ENCODE measurements at regions not wholly inside any gene's neighbourhood (a gene's known extent, or its start where the extent isn't known, plus 50 kb on each side); places are given as distances from the start of the nearest gene placed in this dataset.

DNA sequence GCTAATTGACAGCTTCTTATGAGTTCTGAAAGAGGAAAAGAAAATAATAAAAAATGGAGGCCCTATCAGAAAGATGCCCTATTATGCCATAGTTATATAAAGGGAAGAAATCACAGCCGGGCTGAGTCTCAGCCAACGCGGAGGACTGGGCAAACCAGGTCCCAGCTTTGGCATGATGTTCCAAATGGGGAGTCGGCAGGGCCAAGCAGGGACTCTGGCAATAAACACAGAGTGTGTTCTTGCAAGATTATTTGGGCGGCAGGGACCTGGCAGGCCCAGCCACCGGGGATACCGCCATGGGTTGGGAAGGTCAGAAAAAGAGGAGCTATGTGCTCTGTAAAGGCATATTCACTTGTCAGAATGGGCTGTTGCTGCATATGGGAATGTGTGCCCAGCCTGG lies 694.9 kb downstream of the BCL11A start:
- H3K4me1 ChIP-seq (replicated peaks; ENCODE audit: insufficient read depth): no peaks in the 10 kb centered on the region
- H3K4me3 ChIP-seq: no peak overlapping the region
- TF ChIP-seq EZH2 (IDR thresholded peaks at IDR 0.05; ENCODE audit: low read depth): no peak
- TF ChIP-seq, protein P1, sequence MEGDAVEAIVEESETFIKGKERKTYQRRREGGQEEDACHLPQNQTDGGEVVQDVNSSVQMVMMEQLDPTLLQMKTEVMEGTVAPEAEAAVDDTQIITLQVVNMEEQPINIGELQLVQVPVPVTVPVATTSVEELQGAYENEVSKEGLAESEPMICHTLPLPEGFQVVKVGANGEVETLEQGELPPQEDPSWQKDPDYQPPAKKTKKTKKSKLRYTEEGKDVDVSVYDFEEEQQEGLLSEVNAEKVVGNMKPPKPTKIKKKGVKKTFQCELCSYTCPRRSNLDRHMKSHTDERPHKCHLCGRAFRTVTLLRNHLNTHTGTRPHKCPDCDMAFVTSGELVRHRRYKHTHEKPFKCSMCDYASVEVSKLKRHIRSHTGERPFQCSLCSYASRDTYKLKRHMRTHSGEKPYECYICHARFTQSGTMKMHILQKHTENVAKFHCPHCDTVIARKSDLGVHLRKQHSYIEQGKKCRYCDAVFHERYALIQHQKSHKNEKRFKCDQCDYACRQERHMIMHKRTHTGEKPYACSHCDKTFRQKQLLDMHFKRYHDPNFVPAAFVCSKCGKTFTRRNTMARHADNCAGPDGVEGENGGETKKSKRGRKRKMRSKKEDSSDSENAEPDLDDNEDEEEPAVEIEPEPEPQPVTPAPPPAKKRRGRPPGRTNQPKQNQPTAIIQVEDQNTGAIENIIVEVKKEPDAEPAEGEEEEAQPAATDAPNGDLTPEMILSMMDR (conservative IDR thresholded peaks at IDR 0.05): no peak
- ChIA-PET CTCF (no interaction called here), POLR2A (ENCODE audit: unreplicated experiment) (no interaction called here)
- no peaks in the 10 kb centered on the region for H3F3A ChIP-seq (ENCODE audit: insufficient read depth, low read depth)
- no peaks in the 10 kb centered on the region for H3K27me3 ChIP-seq (ENCODE audit: insufficient read depth, low read depth)
- H2AFZ ChIP-seq: no peak overlapping the region
- no peaks in the 10 kb centered on the region for H3K79me2 ChIP-seq (ENCODE audit: low read depth)
- intact Hi-C loops (cut with micrococcal nuclease; ENCODE audit: unreplicated experiment): no loop called here
- H3K27ac ChIP-seq: no peak overlapping the region
- no peak for DNase-seq
- no peaks in the 10 kb centered on the region for H4K20me1 ChIP-seq (ENCODE audit: insufficient read depth)
- H3K9me3 ChIP-seq (ENCODE audit: insufficient read depth, low read depth): no peaks in the 10 kb centered on the region
- H3K4me2 ChIP-seq: no peak overlapping the region
- H3K36me3 ChIP-seq (ENCODE audit: low read depth): no peaks in the 10 kb centered on the region
- no TSS peak for BruUV-seq (replicated peaks)
- H3K9me2 ChIP-seq (ENCODE audit: insufficient read depth): no peaks in the 10 kb centered on the region

- Histone ChIP-seq H3K27ac (no peak overlapping the region), H2AFZ (no peak overlapping the region), H3K4me3 (no peak overlapping the region), H3F3A (ENCODE audit: insufficient read depth, low read depth) (no peaks in the 10 kb centered on the region), H3K27me3 (ENCODE audit: insufficient read depth, low read depth) (no peaks in the 10 kb centered on the region), H3K4me2 (no peak overlapping the region), H3K4me1 (replicated peaks; ENCODE audit: insufficient read depth) (no peaks in the 10 kb centered on the region), H3K9me3 (ENCODE audit: insufficient read depth, low read depth) (no peaks in the 10 kb centered on the region), H4K20me1 (ENCODE audit: insufficient read depth) (no peaks in the 10 kb centered on the region), H3K79me2 (ENCODE audit: low read depth) (no peaks in the 10 kb centered on the region), H3K9me2 (ENCODE audit: insufficient read depth) (no peaks in the 10 kb centered on the region), H3K36me3 (ENCODE audit: low read depth) (no peaks in the 10 kb centered on the region)
- DNase-seq: no peak
- ChIA-PET POLR2A (ENCODE audit: unreplicated experiment) (no interaction called here), CTCF (no interaction called here)
- TF ChIP-seq, protein P1 (conservative IDR thresholded peaks at IDR 0.05): no peak
- TF ChIP-seq EZH2 (IDR thresholded peaks at IDR 0.05; ENCODE audit: low read depth): no peak
- intact Hi-C loops (cut with micrococcal nuclease; ENCODE audit: unreplicated experiment): no loop called here
- no TSS peak for BruUV-seq (replicated peaks)
Observed at GRCh38 chr2:59857109-59857508, 696.3 kb downstream of the BCL11A start.

DNA sequence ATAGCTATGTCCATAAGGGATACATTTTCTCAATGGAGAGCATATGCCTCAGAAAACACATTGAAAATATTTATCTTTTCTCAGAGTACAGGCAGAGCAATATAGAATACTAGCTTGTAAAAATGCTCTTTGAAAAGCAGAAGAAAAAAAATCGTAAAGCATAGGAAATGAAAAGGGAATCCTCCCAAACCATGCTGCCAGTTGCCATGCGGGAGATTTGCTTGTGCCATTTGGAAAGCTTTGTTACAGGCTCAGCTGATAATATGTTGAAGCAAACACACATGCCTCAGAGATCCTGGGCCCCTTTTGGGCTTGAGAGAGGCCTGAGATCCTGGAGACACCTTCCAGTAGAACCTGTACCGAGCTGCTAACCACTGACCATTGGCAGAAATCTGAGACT lies 697.1 kb downstream of the BCL11A start:
- no peak overlapping the region for H3K4me3 ChIP-seq
- no peaks in the 10 kb centered on the region for H4K20me1 ChIP-seq (ENCODE audit: insufficient read depth)
- TF ChIP-seq EZH2 (IDR thresholded peaks at IDR 0.05; ENCODE audit: low read depth): no peak
- TF ChIP-seq, protein P1 (conservative IDR thresholded peaks at IDR 0.05): no peak
- H3K27me3 ChIP-seq (ENCODE audit: insufficient read depth, low read depth): no peaks in the 10 kb centered on the region
- no peaks in the 10 kb centered on the region for H3K9me2 ChIP-seq (ENCODE audit: insufficient read depth)
- no peaks in the 10 kb centered on the region for H3F3A ChIP-seq (ENCODE audit: insufficient read depth, low read depth)
- no peaks in the 10 kb centered on the region for H3K36me3 ChIP-seq (ENCODE audit: low read depth)
- CTCF ChIA-PET: no interaction called here
- POLR2A ChIA-PET (ENCODE audit: unreplicated experiment): no interaction called here
- intact Hi-C loops (cut with micrococcal nuclease; ENCODE audit: unreplicated experiment): no loop called here
- no peaks in the 10 kb centered on the region for H3K4me1 ChIP-seq (replicated peaks; ENCODE audit: insufficient read depth)
- no peak for DNase-seq
- no peaks in the 10 kb centered on the region for H3K79me2 ChIP-seq (ENCODE audit: low read depth)
- no peak overlapping the region for H3K4me2 ChIP-seq
- H3K27ac ChIP-seq: no peak overlapping the region
- no peak overlapping the region for H2AFZ ChIP-seq
- no TSS peak for BruUV-seq (replicated peaks)
- H3K9me3 ChIP-seq (ENCODE audit: insufficient read depth, low read depth): no peaks in the 10 kb centered on the region

All from PC-9 (cell line).